Esophagus muscularis mucosa (tissue), 4 donors: ENCODE measurements at regions not wholly inside any gene's neighbourhood (a gene's known extent, or its start where the extent isn't known, plus 50 kb on each side); places are given as distances from the start of the nearest gene placed in this dataset.

ENCODE experiments used
- DNase-seq: peaks from one replicate; pipeline ENCODE4 v3.0.0-alpha.2; 2017; ENCODE audit errors: extremely low spot score
- H3K27ac ChIP-seq, 4 donors: fragments of 200-600 bp; sonication (generic); replicated peaks in 1 of 4; 1 replicate in 3 of 4; 2 replicates in 1 of 4; pipeline ENCODE4 v1.5.1; 2016 to 2019; ENCODE audit warnings: mild to moderate bottlenecking in 1 of 4
- H3K27me3 ChIP-seq, 4 donors: fragments of 200-600 bp; sonication (generic); one replicate each; pipeline versions ENCODE4 v1.5.1 to v1.6.0; 2016 to 2019
- H3K36me3 ChIP-seq, 4 donors: fragments of 200-600 bp; sonication (generic); one replicate each; pipeline ENCODE4 v1.5.1; 2016 to 2019
- H3K4me1 ChIP-seq, 4 donors: fragments of 200-600 bp; sonication (generic); one replicate each; pipeline ENCODE4 v1.5.1; 2016 to 2019
- H3K4me3 ChIP-seq, 4 donors: fragments of 200-600 bp; sonication (generic); 1 replicate in 2 of 4; 2 replicates in 2 of 4; pipeline ENCODE4 v1.5.1; 2016 to 2019; ENCODE audit warnings: mild to moderate bottlenecking in 4 of 4, moderate library complexity in 1 of 4
- H3K9me3 ChIP-seq, 4 donors: fragments of 200-600 bp; sonication (generic); 1 replicate in 3 of 4; 2 replicates in 1 of 4; pipeline ENCODE4 v1.5.1; 2016 to 2019
- EP300 ChIP-seq: sonication (generic); formaldehyde crosslinking; IDR thresholded peaks from one replicate; pipeline ENCODE4 v1.6.1; 2017; ENCODE audit warnings: antibody characterized with exemption
- POLR2A ChIP-seq: fragments of 450-650 bp; IDR thresholded peaks from one replicate; pipeline ENCODE4 v1.6.1; 2017; ENCODE audit warnings: antibody characterized with exemption, moderate library complexity, mild to moderate bottlenecking, low read depth
- POLR2AphosphoS5 ChIP-seq, 2 donors: sonication (generic); formaldehyde crosslinking; IDR thresholded peaks; one replicate each; pipeline ENCODE4 v1.6.1; 2017; ENCODE audit warnings: antibody characterized with exemption in 2 of 2
- WGBS: methylation state at CpG from one replicate; pipeline ENCODE4 v1.1.5; 2018; 5-methylcytosine and 5-hydroxymethylcytosine counted together
- intact Hi-C: fragments of 100-400 bp; cut with DNase I; formaldehyde crosslinking; loops from one replicate; pipeline ENCODE4 v1.15.1; 2023
- TF ChIP-seq, protein P1 (sequence below), 3 experiments: fragments of 200-600 bp in 2 of 3; fragments of 450-650 bp in 1 of 3; sonication (generic) in 2 of 3; IDR thresholded peaks; one replicate each; pipeline ENCODE4 v1.5.1; 2017 to 2019; ENCODE audit warnings: antibody characterized with exemption in 3 of 3, mild to moderate bottlenecking in 2 of 3, moderate library complexity in 1 of 3

GRCh38 chr1:228989992-228990827, 254.9 kb downstream of the RHOU start:
- Histone ChIP-seq H3K4me3 (no peak overlapping the region), H3K9me3 (no peaks in the 10 kb centered on the region), H3K4me1 (peaks cover 22 to 63% (median 43%) of the 10 kb centered on the region in 4 donors), H3K27me3 (no peaks in the 10 kb centered on the region), H3K27ac (peak overlapping the region; percentile 16 to 73 (median 57)), H3K36me3 (no peaks in the 10 kb centered on the region)
- no peak for DNase-seq
- TF ChIP-seq POLR2A (no peak), POLR2AphosphoS5 (IDR thresholded peaks at IDR 0.05) (peak; percentile 38 to 42), EP300 (no peak)
- TF ChIP-seq, protein P1, sequence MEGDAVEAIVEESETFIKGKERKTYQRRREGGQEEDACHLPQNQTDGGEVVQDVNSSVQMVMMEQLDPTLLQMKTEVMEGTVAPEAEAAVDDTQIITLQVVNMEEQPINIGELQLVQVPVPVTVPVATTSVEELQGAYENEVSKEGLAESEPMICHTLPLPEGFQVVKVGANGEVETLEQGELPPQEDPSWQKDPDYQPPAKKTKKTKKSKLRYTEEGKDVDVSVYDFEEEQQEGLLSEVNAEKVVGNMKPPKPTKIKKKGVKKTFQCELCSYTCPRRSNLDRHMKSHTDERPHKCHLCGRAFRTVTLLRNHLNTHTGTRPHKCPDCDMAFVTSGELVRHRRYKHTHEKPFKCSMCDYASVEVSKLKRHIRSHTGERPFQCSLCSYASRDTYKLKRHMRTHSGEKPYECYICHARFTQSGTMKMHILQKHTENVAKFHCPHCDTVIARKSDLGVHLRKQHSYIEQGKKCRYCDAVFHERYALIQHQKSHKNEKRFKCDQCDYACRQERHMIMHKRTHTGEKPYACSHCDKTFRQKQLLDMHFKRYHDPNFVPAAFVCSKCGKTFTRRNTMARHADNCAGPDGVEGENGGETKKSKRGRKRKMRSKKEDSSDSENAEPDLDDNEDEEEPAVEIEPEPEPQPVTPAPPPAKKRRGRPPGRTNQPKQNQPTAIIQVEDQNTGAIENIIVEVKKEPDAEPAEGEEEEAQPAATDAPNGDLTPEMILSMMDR (IDR thresholded peaks at IDR 0.05): no peak
- 56% methylated on average over 9 of the region's 12 CpGs for WGBS
- intact Hi-C loops: no loop called here

DNA sequence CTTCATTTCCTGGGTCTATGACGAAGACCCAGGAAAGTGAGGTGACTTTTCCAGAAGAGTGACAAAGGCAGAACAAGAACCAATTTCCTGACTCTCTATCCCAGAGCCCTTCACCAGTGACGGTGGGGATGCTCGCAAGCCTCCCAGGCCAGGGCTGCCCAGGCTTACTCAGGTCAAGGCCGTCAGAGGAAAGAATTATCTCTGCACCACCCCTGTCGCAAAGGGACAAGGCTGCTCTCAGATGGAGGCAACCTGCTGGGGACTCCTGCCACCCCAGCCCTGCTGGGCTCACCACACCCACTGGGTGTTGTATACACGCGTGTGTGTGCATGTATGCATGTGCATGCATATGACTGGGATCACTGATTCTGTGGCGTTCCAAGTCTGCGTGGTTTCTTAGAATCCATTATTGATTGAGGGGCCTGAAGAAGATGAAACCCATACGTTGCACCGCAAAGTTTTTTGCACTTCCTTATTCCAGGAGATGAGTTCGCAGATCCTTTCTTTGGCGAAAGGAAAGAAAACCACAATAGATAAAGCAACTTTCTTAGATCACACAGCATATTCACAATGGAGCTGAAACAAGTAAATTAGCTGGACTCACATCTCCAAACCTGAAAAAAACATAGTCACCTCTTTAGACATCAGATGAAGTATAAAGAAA, 255.8 kb downstream of the RHOU start:
- TF ChIP-seq EP300: no peak
- TF ChIP-seq, protein P1 (IDR thresholded peaks at IDR 0.05): no peak
- TF ChIP-seq POLR2AphosphoS5 (IDR thresholded peaks at IDR 0.05): no peak
- TF ChIP-seq POLR2A: no peak
- no peaks in the 10 kb centered on the region for H3K36me3 ChIP-seq
- peak overlapping the region in 3 of 4 donors; percentile 21 to 73 (median 58) for H3K27ac ChIP-seq
- no peak overlapping the region for H3K4me3 ChIP-seq
- DNase-seq: no peak
- H3K27me3 ChIP-seq: no peaks in the 10 kb centered on the region
- intact Hi-C loops: no loop called here
- peaks cover 22 to 56% (median 39%) of the 10 kb centered on the region in 4 donors for H3K4me1 ChIP-seq
- WGBS: 90% methylated on average over 11 of the region's 13 CpGs
- H3K9me3 ChIP-seq: no peaks in the 10 kb centered on the region

GRCh38 chr1:228992044-228992443, 256.8 kb downstream of the RHOU start:
- Histone ChIP-seq H3K27ac (no peak overlapping the region), H3K4me3 (no peak overlapping the region), H3K36me3 (no peaks in the 10 kb centered on the region), H3K4me1 (peaks cover 17 to 46% (median 29%) of the 10 kb centered on the region in 4 donors), H3K9me3 (no peaks in the 10 kb centered on the region), H3K27me3 (no peaks in the 10 kb centered on the region)
- TF ChIP-seq EP300 (no peak), POLR2AphosphoS5 (IDR thresholded peaks at IDR 0.05) (no peak), POLR2A (no peak)
- TF ChIP-seq, protein P1 (IDR thresholded peaks at IDR 0.05): no peak
- no peak for DNase-seq
- intact Hi-C loops: no loop called here
- WGBS: 93% methylated on average over 2 of the region's 2 CpGs

DNA sequence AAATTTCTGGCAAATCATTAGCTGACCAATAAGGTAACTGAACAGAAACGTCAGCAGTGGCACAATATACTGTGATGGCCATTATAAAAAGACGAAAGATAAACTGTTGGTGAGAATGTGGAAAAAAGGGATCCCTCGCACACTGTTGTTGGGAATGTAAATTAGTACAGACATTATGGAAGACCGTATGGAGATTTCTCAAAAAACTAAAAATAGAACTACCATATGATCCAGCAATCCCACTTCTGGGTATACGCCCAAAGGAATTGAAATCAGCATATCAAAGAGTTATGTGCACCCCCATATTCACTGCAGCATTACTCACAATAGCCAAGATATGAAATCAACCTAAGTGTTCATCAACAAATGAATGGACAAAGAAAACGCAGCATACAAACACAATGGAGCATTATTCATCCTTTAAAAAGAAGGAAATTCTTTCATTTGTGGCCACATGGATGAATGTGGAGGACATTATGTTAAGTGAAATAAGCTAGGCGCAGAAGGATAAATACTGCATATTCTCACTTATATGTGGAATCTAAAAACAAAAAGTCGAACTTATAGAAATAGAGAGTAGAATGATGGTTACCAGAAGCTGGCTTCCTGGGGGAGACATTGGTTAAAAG, 257.7 kb downstream of the RHOU start:
- no peaks in the 10 kb centered on the region for H3K9me3 ChIP-seq
- H3K4me3 ChIP-seq: no peak overlapping the region
- no peak for DNase-seq
- H3K27ac ChIP-seq: no peak overlapping the region
- H3K4me1 ChIP-seq: peaks cover 17 to 36% (median 22%) of the 10 kb centered on the region in 4 donors
- WGBS: 92% methylated on average over 8 of the region's 8 CpGs
- TF ChIP-seq EP300: no peak
- intact Hi-C loops: no loop called here
- no peaks in the 10 kb centered on the region for H3K27me3 ChIP-seq
- no peaks in the 10 kb centered on the region for H3K36me3 ChIP-seq
